Muscle of leg (tissue), 3 donors: ENCODE measurements at regions not wholly inside any gene's neighbourhood (a gene's known extent, or its start where the extent isn't known, plus 50 kb on each side); places are given as distances from the start of the nearest gene placed in this dataset.
A peak's percentile ranks its signal among the peaks of the same experiment; 100 is the strongest.

Experiments
- DNase-seq: peaks from one replicate; pipeline ENCODE4 v3.0.0; 2013
- H3K27ac ChIP-seq: one replicate; pipeline ENCODE4 v1.5.1; 2013; ENCODE audit warnings: mild to moderate bottlenecking, low read length, control low read depth
- H3K27me3 ChIP-seq: one replicate; pipeline ENCODE4 v1.6.1; 2013; ENCODE audit warnings: low read length; ENCODE audit not compliant: control insufficient read depth, insufficient read depth
- H3K36me3 ChIP-seq: one replicate; pipeline ENCODE4 v1.6.1; 2013; ENCODE audit warnings: low read length; ENCODE audit not compliant: control insufficient read depth, insufficient read depth
- H3K4me1 ChIP-seq: one replicate; pipeline ENCODE4 v1.6.1; 2013; ENCODE audit warnings: low read length; ENCODE audit not compliant: control insufficient read depth, insufficient read depth
- H3K4me3 ChIP-seq: one replicate; pipeline ENCODE4 v1.5.1; 2013; ENCODE audit warnings: low read length, control low read depth
- H3K9me3 ChIP-seq: replicated peaks from 2 replicates; pipeline ENCODE4 v1.6.1; 2013; ENCODE audit warnings: low read depth, low read length; ENCODE audit not compliant: control insufficient read depth
- WGBS: methylation state at CpG from one replicate; pipeline ENCODE4 v1.1.5; 2013; ENCODE audit warnings: missing lambda C conversion rate; ENCODE audit not compliant: insufficient coverage; 5-methylcytosine and 5-hydroxymethylcytosine counted together

DNA sequence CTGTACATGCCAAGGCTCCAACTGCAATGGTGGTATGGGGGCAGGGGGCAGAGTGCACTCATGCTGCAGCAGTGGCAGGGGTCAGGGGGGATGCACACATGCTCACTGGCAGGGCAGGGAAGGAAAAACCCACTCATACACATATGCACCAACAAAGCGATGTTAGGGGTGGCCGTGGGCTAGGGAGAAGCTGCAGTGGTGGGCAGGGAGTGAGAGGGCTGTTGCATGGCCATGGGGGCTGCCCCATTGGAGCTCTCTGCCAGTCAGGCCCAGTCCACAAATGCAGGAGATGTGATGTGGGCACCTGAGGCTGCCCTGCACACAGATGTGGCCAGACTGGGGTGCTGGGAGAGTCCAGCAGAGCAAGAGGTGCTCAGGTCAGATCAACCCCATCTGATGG lies 238.1 kb upstream of the NXPH2 start:
- WGBS, result no CpG with 5 or more reads among the region's 2 CpGs
- DNase-seq, result no peak
- Histone ChIP-seq H3K27ac (no peak overlapping the region), H3K27me3 (no peaks in the 10 kb centered on the region), H3K4me1 (no peaks in the 10 kb centered on the region), H3K36me3 (no peaks in the 10 kb centered on the region), H3K9me3 (peaks cover 10% of the 10 kb centered on the region), H3K4me3 (no peak overlapping the region)

DNA sequence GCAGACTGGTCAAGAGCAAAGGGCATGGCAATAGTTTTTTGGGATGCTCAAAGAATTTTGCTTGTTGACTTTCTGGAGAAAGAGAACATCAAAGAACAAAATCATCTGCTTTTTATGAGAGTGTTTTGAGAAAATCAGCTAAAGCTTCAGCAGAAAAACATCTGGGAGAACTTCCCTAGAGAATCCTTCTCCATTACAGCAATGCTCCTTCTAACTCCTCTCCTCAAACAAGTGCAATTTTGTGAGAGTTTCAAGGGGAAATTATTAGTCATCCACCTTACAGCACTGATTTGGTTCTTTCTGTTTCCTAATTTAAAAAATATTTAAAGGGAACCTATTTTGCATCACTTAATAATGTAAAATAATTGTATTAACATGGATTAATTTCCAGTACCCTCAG lies 226.9 kb upstream of the NXPH2 start:
- Histone ChIP-seq H3K4me3 (no peak overlapping the region), H3K27me3 (no peaks in the 10 kb centered on the region), H3K9me3 (no peaks in the 10 kb centered on the region), H3K4me1 (no peaks in the 10 kb centered on the region), H3K27ac (no peak overlapping the region), H3K36me3 (no peaks in the 10 kb centered on the region)
- DNase-seq, result peak; percentile 48

DNA sequence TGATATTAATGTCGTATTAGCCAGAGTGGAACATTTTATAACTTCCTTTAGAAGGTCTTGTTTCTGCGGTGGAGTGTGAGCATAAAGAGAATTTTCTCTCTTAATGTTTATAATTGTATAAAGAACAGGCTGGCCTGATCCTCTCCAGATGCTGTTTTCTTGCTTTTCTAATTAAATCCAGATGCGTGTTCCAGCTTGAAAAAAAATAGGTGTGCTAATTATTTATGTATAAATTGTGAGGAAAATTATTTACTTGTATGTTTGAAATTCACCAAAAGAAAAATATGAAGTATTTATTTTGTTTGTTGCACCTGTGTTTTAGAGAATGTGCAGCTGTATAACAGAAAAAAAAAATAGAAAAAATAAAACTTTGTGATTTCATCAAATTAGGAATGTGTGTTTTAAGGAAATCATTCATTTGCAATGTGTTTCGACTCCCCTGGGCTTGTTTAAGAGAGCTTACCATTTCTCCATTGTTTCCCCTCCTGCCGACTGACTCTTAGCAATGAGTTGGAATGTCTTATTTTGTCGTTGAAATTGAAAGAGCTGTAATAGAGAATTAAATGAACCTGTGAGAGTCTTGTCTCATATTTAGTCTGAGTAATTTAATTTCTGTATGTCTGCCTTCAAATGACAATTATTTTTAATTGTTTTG lies 220.1 kb upstream of the NXPH2 start:
- H3K27me3 ChIP-seq, result no peaks in the 10 kb centered on the region
- no peaks in the 10 kb centered on the region for H3K9me3 ChIP-seq
- WGBS, result no CpG with 5 or more reads among the region's 6 CpGs
- DNase-seq, result peak; percentile 79
- peak overlapping the region; percentile 29 for H3K27ac ChIP-seq
- no peak overlapping the region for H3K4me3 ChIP-seq
- H3K36me3 ChIP-seq, result no peaks in the 10 kb centered on the region
- no peaks in the 10 kb centered on the region for H3K4me1 ChIP-seq

DNA sequence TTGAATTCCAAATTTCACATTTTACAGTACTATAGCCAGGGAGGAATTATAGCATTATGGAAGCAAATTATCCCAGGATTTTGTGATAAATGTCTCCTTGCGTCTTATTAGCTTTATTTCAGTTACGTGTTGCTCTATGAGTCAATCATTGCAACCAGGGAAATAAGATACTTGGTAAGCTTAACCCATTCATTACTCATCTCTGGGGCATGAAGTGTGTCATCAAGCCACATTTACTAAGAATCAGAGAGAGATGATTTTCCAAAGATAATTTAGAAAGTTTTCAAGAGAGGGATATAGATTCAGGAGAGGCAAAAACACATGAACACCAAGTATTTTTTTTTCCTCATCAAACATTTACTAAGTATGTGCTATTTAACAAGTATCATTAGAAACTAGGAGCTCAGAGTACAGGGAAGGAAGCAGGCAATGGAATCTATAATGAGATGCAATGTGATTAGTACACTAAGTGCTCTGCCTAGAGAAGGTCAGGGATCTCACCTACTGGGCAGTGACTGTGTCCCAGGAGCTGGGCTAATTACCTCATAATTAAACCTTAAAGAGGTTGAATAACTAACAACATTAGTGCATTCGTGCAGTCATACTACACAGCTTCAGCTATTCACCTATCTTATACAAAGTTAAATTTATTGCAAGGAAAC lies 217.8 kb upstream of the NXPH2 start:
- Histone ChIP-seq H3K9me3 (no peaks in the 10 kb centered on the region), H3K36me3 (no peaks in the 10 kb centered on the region), H3K27ac (no peak overlapping the region), H3K4me3 (no peak overlapping the region), H3K27me3 (no peaks in the 10 kb centered on the region), H3K4me1 (no peaks in the 10 kb centered on the region)
- DNase-seq, result no peak
- no CpG with 5 or more reads among the region's 3 CpGs for WGBS

DNA sequence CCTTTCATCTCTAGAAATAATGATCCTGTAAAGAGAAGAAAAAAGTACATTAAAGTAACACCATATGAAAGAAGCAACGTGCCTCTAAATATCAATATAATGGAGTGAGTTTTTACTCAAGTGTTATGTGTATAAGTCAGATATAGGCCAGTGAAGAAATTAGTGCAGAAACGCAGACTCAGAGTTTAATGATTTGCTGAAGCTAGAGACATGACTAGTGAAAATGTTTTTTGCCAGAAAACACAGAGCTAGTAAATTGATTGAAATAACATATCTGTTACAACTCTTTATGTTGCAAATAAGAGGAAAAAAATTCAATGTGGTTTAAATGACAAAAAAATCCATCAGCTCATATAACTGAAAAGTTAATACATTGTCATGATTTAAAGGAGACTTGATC lies 217.2 kb upstream of the NXPH2 start:
- no CpG with 5 or more reads among the region's 2 CpGs for WGBS
- Histone ChIP-seq H3K27me3 (no peaks in the 10 kb centered on the region), H3K27ac (no peak overlapping the region), H3K4me3 (no peak overlapping the region), H3K36me3 (no peaks in the 10 kb centered on the region), H3K9me3 (no peaks in the 10 kb centered on the region), H3K4me1 (no peaks in the 10 kb centered on the region)
- DNase-seq, result no peak

DNA sequence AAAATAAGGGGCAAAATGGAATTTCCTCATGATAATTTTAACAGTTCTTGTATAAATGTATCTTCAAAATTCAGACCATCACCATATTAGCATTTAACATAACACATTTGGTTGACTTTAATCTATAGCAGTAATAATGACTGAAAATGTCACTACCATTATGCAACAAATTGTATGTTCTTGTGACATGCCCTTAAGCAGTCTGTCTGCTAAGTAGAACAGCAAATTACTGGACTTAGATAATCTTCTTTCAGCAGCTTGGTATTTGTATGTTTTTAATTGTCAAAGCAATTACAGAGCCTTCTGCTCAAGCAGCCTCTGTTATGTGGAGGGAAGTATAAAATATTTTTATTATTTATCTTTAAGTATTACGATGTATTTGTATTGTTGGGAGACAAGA lies 214.3 kb upstream of the NXPH2 start:
- H3K4me1 ChIP-seq, result no peaks in the 10 kb centered on the region
- DNase-seq, result no peak
- H3K27me3 ChIP-seq, result no peaks in the 10 kb centered on the region
- no peaks in the 10 kb centered on the region for H3K9me3 ChIP-seq
- no peak overlapping the region for H3K27ac ChIP-seq
- no CpG with 5 or more reads among the region's 1 CpG for WGBS
- H3K4me3 ChIP-seq, result no peak overlapping the region
- no peaks in the 10 kb centered on the region for H3K36me3 ChIP-seq

DNA sequence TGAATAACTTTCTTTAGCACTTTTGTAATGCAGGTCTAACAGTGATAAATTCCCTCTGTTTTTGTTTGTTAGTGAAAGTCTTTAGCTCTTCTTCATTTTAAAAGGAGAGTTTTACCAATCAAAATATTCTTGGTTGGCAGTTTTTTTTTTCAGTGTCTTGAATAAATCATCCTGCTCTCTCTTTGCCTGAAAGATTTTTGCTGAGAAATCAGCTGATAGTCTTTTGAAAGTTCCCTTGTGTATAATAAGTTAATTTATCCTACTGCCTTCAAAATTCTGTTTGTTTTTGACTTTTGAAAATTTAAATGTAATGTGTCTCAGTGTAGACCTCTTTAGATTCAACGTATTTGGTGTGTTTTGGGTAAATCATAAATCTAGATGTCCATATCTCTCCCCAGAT lies 205.7 kb upstream of the NXPH2 start:
- WGBS, result no CpG with 5 or more reads among the region's 1 CpG

DNA sequence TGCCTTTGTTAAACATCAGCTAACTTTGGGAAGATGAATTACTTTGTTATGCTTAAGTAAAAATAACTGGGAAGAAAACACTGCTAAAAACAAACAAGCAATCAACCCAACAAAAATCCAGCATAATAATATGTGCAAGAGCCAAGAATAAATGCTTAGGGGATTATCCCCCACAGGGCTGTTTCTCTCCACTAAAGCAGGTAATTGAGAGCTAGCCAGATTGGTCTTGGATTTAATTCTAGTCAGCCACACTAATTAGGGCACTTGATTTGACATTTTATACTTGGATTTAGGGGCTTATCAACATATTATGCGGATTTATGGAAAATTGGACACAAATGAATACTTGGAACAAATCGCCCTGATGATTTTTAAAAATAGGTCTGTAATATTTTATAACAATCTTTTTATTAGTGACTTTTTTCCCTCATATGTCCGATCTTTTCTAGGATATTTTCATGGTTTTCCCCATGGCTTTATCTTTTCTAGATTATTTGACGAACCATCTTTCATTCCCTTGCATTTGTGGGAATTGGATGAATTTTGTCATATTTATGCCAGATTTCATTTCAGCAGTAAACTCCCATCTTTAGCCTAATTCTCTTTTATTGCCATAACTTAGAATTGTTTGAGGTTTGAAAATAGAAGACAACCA lies 199.1 kb upstream of the NXPH2 start:
- H3K36me3 ChIP-seq, result no peaks in the 10 kb centered on the region
- H3K4me1 ChIP-seq, result no peaks in the 10 kb centered on the region
- peak; percentile 68 for DNase-seq
- H3K9me3 ChIP-seq, result no peaks in the 10 kb centered on the region
- peak overlapping the region; percentile 17 for H3K27ac ChIP-seq
- H3K4me3 ChIP-seq, result no peak overlapping the region
- H3K27me3 ChIP-seq, result no peaks in the 10 kb centered on the region
- no CpG with 5 or more reads among the region's 4 CpGs for WGBS

More for the DNA sequence above, 205.7 kb upstream of the NXPH2 start:
- Histone ChIP-seq H3K27me3 (no peaks in the 10 kb centered on the region), H3K4me1 (no peaks in the 10 kb centered on the region), H3K27ac (no peak overlapping the region), H3K36me3 (no peaks in the 10 kb centered on the region), H3K4me3 (no peak overlapping the region), H3K9me3 (no peaks in the 10 kb centered on the region)
- no peak for DNase-seq

DNA sequence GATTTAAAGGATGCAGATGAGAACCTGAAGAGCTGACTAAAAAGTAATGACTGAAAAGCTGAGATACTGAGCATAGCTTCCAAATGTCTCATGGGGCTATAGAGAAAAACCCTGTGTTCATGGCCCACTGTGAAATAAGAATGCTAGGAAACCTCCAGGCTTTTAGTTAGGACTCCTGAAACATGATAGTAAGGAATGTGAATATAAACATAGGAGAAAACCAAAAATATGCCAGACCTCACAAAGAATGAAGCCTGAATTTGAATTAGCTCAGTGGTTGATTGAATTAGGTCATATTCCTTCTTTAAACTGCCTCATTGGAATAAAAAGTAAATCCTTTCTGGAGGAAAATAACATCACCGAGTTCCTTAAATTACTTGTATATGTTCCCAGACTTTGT lies 194.5 kb upstream of the NXPH2 start:
- no peak for DNase-seq
- Histone ChIP-seq H3K36me3 (no peaks in the 10 kb centered on the region), H3K9me3 (no peaks in the 10 kb centered on the region), H3K27ac (no peak overlapping the region), H3K27me3 (no peaks in the 10 kb centered on the region), H3K4me1 (no peaks in the 10 kb centered on the region), H3K4me3 (no peak overlapping the region)
- WGBS, result no CpG with 5 or more reads among the region's 1 CpG

DNA sequence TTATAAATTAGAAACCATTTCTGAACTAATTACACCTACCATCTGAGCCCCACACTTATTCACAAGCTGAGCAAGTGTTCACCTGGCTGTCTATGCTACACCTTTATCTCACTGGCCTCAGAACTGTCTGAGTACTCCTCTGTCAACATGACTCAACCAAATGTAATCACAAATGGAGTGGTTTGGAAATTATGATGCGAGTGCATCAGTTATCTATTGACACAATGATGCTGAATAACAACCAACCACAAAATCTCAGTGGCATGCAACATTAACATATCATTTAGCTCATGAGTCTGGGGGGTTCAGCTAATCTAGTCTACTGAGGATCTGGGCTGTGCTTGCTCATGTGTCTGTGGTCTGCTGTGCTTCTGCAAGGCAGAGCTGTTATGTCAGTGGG lies 184.2 kb upstream of the NXPH2 start:
- no peak for DNase-seq
- no peak overlapping the region for H3K4me3 ChIP-seq
- H3K27me3 ChIP-seq, result no peaks in the 10 kb centered on the region
- no peaks in the 10 kb centered on the region for H3K36me3 ChIP-seq
- H3K27ac ChIP-seq, result no peak overlapping the region
- H3K4me1 ChIP-seq, result no peaks in the 10 kb centered on the region
- WGBS, result no CpG with 5 or more reads among the region's 1 CpG
- no peaks in the 10 kb centered on the region for H3K9me3 ChIP-seq
